ENCODE measurements at regions not wholly inside any gene's neighbourhood (a gene's known extent, or its start where the extent isn't known, plus 50 kb on each side); places are given as distances from the start of the nearest gene placed in this dataset.
"Not testable (repeated sequence)": the region's sequence is repeated elsewhere in the genome, so short reads cannot be mapped to it uniquely, and the experiment has no call there.

GRCh38 chr11:80925321-80925720 is 1484.5 kb upstream of the TENM4 start:
- POLR2A ChIA-PET, result no interaction called here
- RAD21 ChIA-PET (ENCODE audit: unreplicated experiment), result no interaction called here
- in situ Hi-C loops (cut with MboI), result no loop called here

GRCh38 chr11:80921310-80921709 is 1480.5 kb upstream of the TENM4 start:
- H3K4me1 ChIP-seq (ENCODE audit: control insufficient read depth, insufficient read depth, low read length); H3K27me3 ChIP-seq (replicated peaks in 1 of 2; ENCODE audit: control insufficient read depth in 2 of 2, insufficient read depth in 2 of 2, low read length in 1 of 2); SMC1A ChIA-PET (ENCODE audit: uncharacterized antibody, unreplicated experiment); POLR2A ChIA-PET; H3K4me2 ChIP-seq (ENCODE audit: control insufficient read depth, insufficient read depth); H2AFZ ChIP-seq (ENCODE audit: control insufficient read depth, low read depth, low read length); H3K79me2 ChIP-seq (ENCODE audit: control insufficient read depth, insufficient read depth, low read length); in situ Hi-C loops (cut with MboI); BruUV-seq (replicated peaks); FAIRE-seq; H4K20me1 ChIP-seq (ENCODE audit: control insufficient read depth, insufficient read depth); H3K36me3 ChIP-seq (ENCODE audit: control insufficient read depth in 2 of 2, insufficient read depth in 2 of 2, low read length in 1 of 2); DNase-seq (ENCODE audit: low read depth, low spot score); H3K27ac ChIP-seq (ENCODE audit: control insufficient read depth, insufficient read depth); intact Hi-C loops (cut with micrococcal nuclease; ENCODE audit: unreplicated experiment); H3K9me3 ChIP-seq (replicated peaks; ENCODE audit: control insufficient read depth, insufficient read depth, low read length); ATAC-seq; H3K4me3 ChIP-seq; CTCF ChIA-PET; RAD21 ChIA-PET (ENCODE audit: unreplicated experiment); H3K9ac ChIP-seq (ENCODE audit: control insufficient read depth, insufficient read depth, low read length): not testable (repeated sequence)

More at GRCh38 chr11:80925321-80925720, 1484.5 kb upstream of the TENM4 start:
- Histone ChIP-seq H4K20me1 (ENCODE audit: control insufficient read depth, insufficient read depth) (no peaks in the 10 kb centered on the region), H2AFZ (ENCODE audit: control insufficient read depth, low read depth, low read length) (no peak overlapping the region), H3K27me3 (replicated peaks in 1 of 2; ENCODE audit: control insufficient read depth in 2 of 2, insufficient read depth in 2 of 2, low read length in 1 of 2) (no peaks in the 10 kb centered on the region), H3K4me2 (ENCODE audit: control insufficient read depth, insufficient read depth) (no peak overlapping the region), H3K4me1 (ENCODE audit: control insufficient read depth, insufficient read depth, low read length) (no peaks in the 10 kb centered on the region), H3K27ac (ENCODE audit: control insufficient read depth, insufficient read depth) (no peak overlapping the region), H3K4me3 (no peak overlapping the region), H3K9me3 (replicated peaks; ENCODE audit: control insufficient read depth, insufficient read depth, low read length) (no peaks in the 10 kb centered on the region), H3K36me3 (ENCODE audit: control insufficient read depth in 2 of 2, insufficient read depth in 2 of 2, low read length in 1 of 2) (no peaks in the 10 kb centered on the region), H3K9ac (ENCODE audit: control insufficient read depth, insufficient read depth, low read length) (no peak overlapping the region), H3K79me2 (ENCODE audit: control insufficient read depth, insufficient read depth, low read length) (no peaks in the 10 kb centered on the region)
- BruUV-seq (replicated peaks), result no TSS peak
- TF ChIP-seq SIX5 (IDR thresholded peaks at IDR 0.05; ENCODE audit: low read depth, low read length, severe bottlenecking) (no peak), ZNF384 (IDR thresholded peaks at IDR 0.05; ENCODE audit: borderline replicate concordance, low read depth, low read length) (no peak), KLF5 (IDR thresholded peaks at IDR 0.05; ENCODE audit: partially characterized antibody) (no peak), HDGF (IDR thresholded peaks at IDR 0.05) (no peak), RAD21 (IDR thresholded peaks at IDR 0.05; ENCODE audit: insufficient read depth, low read depth, low read length) (no peak), SIN3A (IDR thresholded peaks at IDR 0.05; ENCODE audit: low read depth, low read length) (no peak), MEF2A (IDR thresholded peaks at IDR 0.05; ENCODE audit: insufficient read depth, low read depth, low read length) (no peak), ATF7 (IDR thresholded peaks at IDR 0.05; ENCODE audit: low read depth) (no peak), NRF1 (conservative IDR thresholded peaks at IDR 0.05; ENCODE audit: low read depth, low read length) (no peak), STAT1 (conservative IDR thresholded peaks at IDR 0.05) (no peak), POU2F2 (IDR thresholded peaks at IDR 0.05; ENCODE audit: borderline replicate concordance, low read depth, low read length) (no peak), E4F1 (IDR thresholded peaks at IDR 0.05; ENCODE audit: borderline replicate concordance, partially characterized antibody) (no peak), MEF2B (IDR thresholded peaks at IDR 0.05; ENCODE audit: partially characterized antibody, poor library complexity, severe bottlenecking) (no peak)
- TF ChIP-seq, protein P1, sequence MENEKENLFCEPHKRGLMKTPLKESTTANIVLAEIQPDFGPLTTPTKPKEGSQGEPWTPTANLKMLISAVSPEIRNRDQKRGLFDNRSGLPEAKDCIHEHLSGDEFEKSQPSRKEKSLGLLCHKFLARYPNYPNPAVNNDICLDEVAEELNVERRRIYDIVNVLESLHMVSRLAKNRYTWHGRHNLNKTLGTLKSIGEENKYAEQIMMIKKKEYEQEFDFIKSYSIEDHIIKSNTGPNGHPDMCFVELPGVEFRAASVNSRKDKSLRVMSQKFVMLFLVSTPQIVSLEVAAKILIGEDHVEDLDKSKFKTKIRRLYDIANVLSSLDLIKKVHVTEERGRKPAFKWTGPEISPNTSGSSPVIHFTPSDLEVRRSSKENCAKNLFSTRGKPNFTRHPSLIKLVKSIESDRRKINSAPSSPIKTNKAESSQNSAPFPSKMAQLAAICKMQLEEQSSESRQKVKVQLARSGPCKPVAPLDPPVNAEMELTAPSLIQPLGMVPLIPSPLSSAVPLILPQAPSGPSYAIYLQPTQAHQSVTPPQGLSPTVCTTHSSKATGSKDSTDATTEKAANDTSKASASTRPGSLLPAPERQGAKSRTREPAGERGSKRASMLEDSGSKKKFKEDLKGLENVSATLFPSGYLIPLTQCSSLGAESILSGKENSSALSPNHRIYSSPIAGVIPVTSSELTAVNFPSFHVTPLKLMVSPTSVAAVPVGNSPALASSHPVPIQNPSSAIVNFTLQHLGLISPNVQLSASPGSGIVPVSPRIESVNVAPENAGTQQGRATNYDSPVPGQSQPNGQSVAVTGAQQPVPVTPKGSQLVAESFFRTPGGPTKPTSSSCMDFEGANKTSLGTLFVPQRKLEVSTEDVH (IDR thresholded peaks at IDR 0.05; ENCODE audit: low read depth, partially characterized antibody), result no peak
- FAIRE-seq, result no peak
- SMC1A ChIA-PET (ENCODE audit: uncharacterized antibody, unreplicated experiment), result no interaction called here
- DNase-seq (ENCODE audit: low read depth, low spot score), result no peak
- CTCF ChIA-PET, result interaction anchor here (1.1 to 1.4 kb wide), 2 partner anchors 14 to 15 kb away, joined by 3 to 4 read pairs; no protein-coding TSS in a partner anchor
- ATAC-seq, result peak; percentile 28
- 16% methylated on average over 5 of the region's 5 CpGs for WGBS (ENCODE audit: insufficient coverage, insufficient replicate concordance, low lambda C conversion rate, missing lambda C conversion rate)
- intact Hi-C loops (cut with micrococcal nuclease; ENCODE audit: unreplicated experiment), result no loop called here
